ENCODE measurements at regions not wholly inside any gene's neighbourhood (a gene's known extent, or its start where the extent isn't known, plus 50 kb on each side); places are given as distances from the start of the nearest gene placed in this dataset.

GRCh38 chr4:24063731-24064130 is 173.9 kb upstream of the PPARGC1A start:
- H3K27me3 Mint-ChIP-seq (ENCODE audit: low read depth): no peaks in the 10 kb centered on the region
- H3K36me3 Mint-ChIP-seq: no peaks in the 10 kb centered on the region
- ChIA-PET CTCF (no interaction called here), POLR2A (no interaction called here)
- DNase-seq (ENCODE audit: low spot score) (no peak), ATAC-seq (no peak)
- H3K9me3 Mint-ChIP-seq: 0 out of 2 replicates have a peak, but pooled peaks cover 6% of the 10 kb centered on the region
- no peak overlapping the region for H3K27ac Mint-ChIP-seq
- H3K4me3 Mint-ChIP-seq: no peak overlapping the region
- TF ChIP-seq ZMAT4 (CRISPR knock-in tag; IDR thresholded peaks at IDR 0.05) (no peak), ZNF416 (CRISPR knock-in tag; IDR thresholded peaks at IDR 0.05) (no peak), ZNF396 (CRISPR knock-in tag; IDR thresholded peaks at IDR 0.05; ENCODE audit: borderline replicate concordance) (no peak)
- peaks cover 4% of the 10 kb centered on the region; the same call in 1 of the 2 replicates for H3K4me1 Mint-ChIP-seq

- ATAC-seq: no peak
- ChIA-PET POLR2A (no interaction called here), CTCF (no interaction called here)
- TF ChIP-seq MYBL2 (CRISPR knock-in tag; IDR thresholded peaks at IDR 0.05): no peak
- no peak for TF ChIP-seq STAT6 (CRISPR knock-in tag; conservative IDR thresholded peaks at IDR 0.05; ENCODE audit: low read depth)
- TF ChIP-seq USF1 (CRISPR knock-in tag; IDR thresholded peaks at IDR 0.05): no peak
- no peak for TF ChIP-seq ZNF423 (CRISPR knock-in tag; IDR thresholded peaks at IDR 0.05)
- no peak for TF ChIP-seq ZBTB21 (CRISPR knock-in tag; IDR thresholded peaks at IDR 0.05; ENCODE audit: borderline replicate concordance)
- TF ChIP-seq ZNF396 (CRISPR knock-in tag; IDR thresholded peaks at IDR 0.05; ENCODE audit: borderline replicate concordance): no peak
- TF ChIP-seq NR3C1 (CRISPR knock-in tag; conservative IDR thresholded peaks at IDR 0.05; ENCODE audit: low read depth): no peak
- TF ChIP-seq NFYB (CRISPR knock-in tag; conservative IDR thresholded peaks at IDR 0.05; ENCODE audit: low read depth): no peak
- no peaks in the 10 kb centered on the region for H3K4me1 Mint-ChIP-seq
- no peak for DNase-seq (ENCODE audit: low spot score)
- H3K27me3 Mint-ChIP-seq (ENCODE audit: low read depth): no peaks in the 10 kb centered on the region
- H3K9me3 Mint-ChIP-seq: 0 out of 2 replicates have a peak, but pooled peaks cover 6% of the 10 kb centered on the region
- no peak overlapping the region for H3K4me3 Mint-ChIP-seq
- H3K36me3 Mint-ChIP-seq: no peaks in the 10 kb centered on the region
- H3K27ac Mint-ChIP-seq: no peak overlapping the region
Observed at GRCh38 chr4:24060932-24061331, 171.1 kb upstream of the PPARGC1A start.

DNA sequence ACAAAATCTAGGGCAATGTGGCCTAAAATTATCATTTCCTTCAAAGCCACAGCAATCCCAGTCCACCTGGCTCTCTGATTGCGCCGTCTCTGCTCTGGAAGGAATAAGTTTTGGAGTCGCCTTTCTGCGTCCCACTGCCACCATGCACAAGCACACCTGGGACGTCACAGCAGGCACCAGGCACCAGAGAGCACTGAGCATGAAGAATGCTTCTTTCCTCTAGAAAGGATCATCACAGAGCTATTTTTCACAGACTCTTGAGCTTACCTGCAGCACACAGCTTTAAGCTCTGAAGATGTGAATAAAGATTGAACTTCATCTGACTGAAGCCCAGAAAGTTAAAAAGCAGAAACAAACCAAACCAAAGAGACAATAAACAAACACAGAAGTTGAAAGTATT is 170.0 kb upstream of the PPARGC1A start:
- no peak for DNase-seq (ENCODE audit: low spot score)
- CTCF ChIA-PET: interaction anchor here (0.7 kb wide), 1 partner anchor 181 kb away, joined by 3 read pairs; no protein-coding TSS in a partner anchor
- Mint-ChIP-seq H3K4me3 (no peak overlapping the region), H3K36me3 (no peaks in the 10 kb centered on the region), H3K27me3 (ENCODE audit: low read depth) (no peaks in the 10 kb centered on the region), H3K9me3 (0 out of 2 replicates have a peak, but pooled peaks cover 6% of the 10 kb centered on the region), H3K4me1 (peaks cover 5% of the 10 kb centered on the region), H3K27ac (no peak overlapping the region)
- no peak for ATAC-seq
- POLR2A ChIA-PET: no interaction called here
- no peak for TF ChIP-seq MYBL2 (CRISPR knock-in tag; IDR thresholded peaks at IDR 0.05)
- no peak for TF ChIP-seq AR (CRISPR knock-in tag; IDR thresholded peaks at IDR 0.05)
- TF ChIP-seq ELF4 (CRISPR knock-in tag; IDR thresholded peaks at IDR 0.05; ENCODE audit: low read depth): no peak
- no peak for TF ChIP-seq E2F1 (CRISPR knock-in tag; IDR thresholded peaks at IDR 0.05)
- TF ChIP-seq GABPB1 (CRISPR knock-in tag; IDR thresholded peaks at IDR 0.05): no peak
- TF ChIP-seq ZBTB21 (CRISPR knock-in tag; IDR thresholded peaks at IDR 0.05; ENCODE audit: borderline replicate concordance): no peak
- TF ChIP-seq OVOL2 (CRISPR knock-in tag; IDR thresholded peaks at IDR 0.05; ENCODE audit: borderline replicate concordance): no peak
- TF ChIP-seq ZNF121 (CRISPR knock-in tag; IDR thresholded peaks at IDR 0.05): no peak
- TF ChIP-seq NFATC4 (CRISPR knock-in tag; IDR thresholded peaks at IDR 0.05): no peak
- TF ChIP-seq TEAD4 (CRISPR knock-in tag; IDR thresholded peaks at IDR 0.05): no peak
- TF ChIP-seq FOXP1 (CRISPR knock-in tag; IDR thresholded peaks at IDR 0.05; ENCODE audit: borderline replicate concordance): no peak
- no peak for TF ChIP-seq ZNF317 (CRISPR knock-in tag; IDR thresholded peaks at IDR 0.05; ENCODE audit: borderline replicate concordance, low read depth)
- TF ChIP-seq ZMAT4 (CRISPR knock-in tag; IDR thresholded peaks at IDR 0.05): no peak
- TF ChIP-seq, protein P1, sequence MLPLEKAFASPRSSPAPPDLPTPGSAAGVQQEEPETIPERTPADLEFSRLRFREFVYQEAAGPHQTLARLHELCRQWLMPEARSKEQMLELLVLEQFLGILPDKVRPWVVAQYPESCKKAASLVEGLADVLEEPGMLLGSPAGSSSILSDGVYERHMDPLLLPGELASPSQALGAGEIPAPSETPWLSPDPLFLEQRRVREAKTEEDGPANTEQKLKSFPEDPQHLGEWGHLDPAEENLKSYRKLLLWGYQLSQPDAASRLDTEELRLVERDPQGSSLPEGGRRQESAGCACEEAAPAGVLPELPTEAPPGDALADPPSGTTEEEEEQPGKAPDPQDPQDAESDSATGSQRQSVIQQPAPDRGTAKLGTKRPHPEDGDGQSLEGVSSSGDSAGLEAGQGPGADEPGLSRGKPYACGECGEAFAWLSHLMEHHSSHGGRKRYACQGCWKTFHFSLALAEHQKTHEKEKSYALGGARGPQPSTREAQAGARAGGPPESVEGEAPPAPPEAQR (CRISPR knock-in tag; IDR thresholded peaks at IDR 0.05): no peak
- TF ChIP-seq, protein P2, sequence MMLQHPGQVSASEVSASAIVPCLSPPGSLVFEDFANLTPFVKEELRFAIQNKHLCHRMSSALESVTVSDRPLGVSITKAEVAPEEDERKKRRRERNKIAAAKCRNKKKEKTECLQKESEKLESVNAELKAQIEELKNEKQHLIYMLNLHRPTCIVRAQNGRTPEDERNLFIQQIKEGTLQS (CRISPR knock-in tag; conservative IDR thresholded peaks at IDR 0.05): no peak
- no peak for TF ChIP-seq NFE2L1 (CRISPR knock-in tag; IDR thresholded peaks at IDR 0.05)
